ENCODE measurements at regions not wholly inside any gene's neighbourhood (a gene's known extent, or its start where the extent isn't known, plus 50 kb on each side); places are given as distances from the start of the nearest gene placed in this dataset.

GRCh38 chrX:4450177-4450576, 736.7 kb upstream of the PRKX start:
- TF ChIP-seq CTCF (IDR thresholded peaks at IDR 0.05; ENCODE audit: extremely low read depth, insufficient read depth, missing control alignments), result no peak
- no peak for DNase-seq (ENCODE audit: low spot score)

GRCh38 chrX:4435905-4436304, 722.5 kb upstream of the PRKX start:
- in situ Hi-C loops (cut with MboI; ENCODE audit: low pct_unique_long_range_greater_than_20kb, low sequenced_read_pairs, unreplicated experiment), result no loop called here
- no peak for TF ChIP-seq CTCF (IDR thresholded peaks at IDR 0.05; ENCODE audit: extremely low read depth, insufficient read depth, missing control alignments)
- DNase-seq (ENCODE audit: low spot score), result no peak

More at GRCh38 chrX:4450177-4450576, 736.7 kb upstream of the PRKX start:
- in situ Hi-C loops (cut with MboI; ENCODE audit: low pct_unique_long_range_greater_than_20kb, low sequenced_read_pairs, unreplicated experiment), result no loop called here

- in situ Hi-C loops (cut with MboI; ENCODE audit: low pct_unique_long_range_greater_than_20kb, low sequenced_read_pairs, unreplicated experiment), result no loop called here
- no peak for TF ChIP-seq CTCF (IDR thresholded peaks at IDR 0.05; ENCODE audit: extremely low read depth, insufficient read depth, missing control alignments)
- DNase-seq (ENCODE audit: low spot score), result no peak
Observed at GRCh38 chrX:4397471-4397870, 684.0 kb upstream of the PRKX start.

GRCh38 chrX:4382273-4382672, 668.8 kb upstream of the PRKX start:
- no peak for DNase-seq (ENCODE audit: low spot score)
- in situ Hi-C loops (cut with MboI; ENCODE audit: low pct_unique_long_range_greater_than_20kb, low sequenced_read_pairs, unreplicated experiment), result no loop called here
- no peak for TF ChIP-seq CTCF (IDR thresholded peaks at IDR 0.05; ENCODE audit: extremely low read depth, insufficient read depth, missing control alignments)

GRCh38 chrX:4380710-4381109, 667.3 kb upstream of the PRKX start:
- in situ Hi-C loops (cut with MboI; ENCODE audit: low pct_unique_long_range_greater_than_20kb, low sequenced_read_pairs, unreplicated experiment), result no loop called here
- DNase-seq (ENCODE audit: low spot score), result no peak
- TF ChIP-seq CTCF (IDR thresholded peaks at IDR 0.05; ENCODE audit: extremely low read depth, insufficient read depth, missing control alignments), result no peak

GRCh38 chrX:4379071-4379470, 665.6 kb upstream of the PRKX start:
- no peak for TF ChIP-seq CTCF (IDR thresholded peaks at IDR 0.05; ENCODE audit: extremely low read depth, insufficient read depth, missing control alignments)
- DNase-seq (ENCODE audit: low spot score), result no peak
- in situ Hi-C loops (cut with MboI; ENCODE audit: low pct_unique_long_range_greater_than_20kb, low sequenced_read_pairs, unreplicated experiment), result no loop called here

GRCh38 chrX:4373791-4374190, 660.3 kb upstream of the PRKX start:
- in situ Hi-C loops (cut with MboI; ENCODE audit: low pct_unique_long_range_greater_than_20kb, low sequenced_read_pairs, unreplicated experiment), result no loop called here
- DNase-seq (ENCODE audit: low spot score), result no peak
- TF ChIP-seq CTCF (IDR thresholded peaks at IDR 0.05; ENCODE audit: extremely low read depth, insufficient read depth, missing control alignments), result no peak
